ENCODE measurements at regions not wholly inside any gene's neighbourhood (a gene's known extent, or its start where the extent isn't known, plus 50 kb on each side); places are given as distances from the start of the nearest gene placed in this dataset.

DNA sequence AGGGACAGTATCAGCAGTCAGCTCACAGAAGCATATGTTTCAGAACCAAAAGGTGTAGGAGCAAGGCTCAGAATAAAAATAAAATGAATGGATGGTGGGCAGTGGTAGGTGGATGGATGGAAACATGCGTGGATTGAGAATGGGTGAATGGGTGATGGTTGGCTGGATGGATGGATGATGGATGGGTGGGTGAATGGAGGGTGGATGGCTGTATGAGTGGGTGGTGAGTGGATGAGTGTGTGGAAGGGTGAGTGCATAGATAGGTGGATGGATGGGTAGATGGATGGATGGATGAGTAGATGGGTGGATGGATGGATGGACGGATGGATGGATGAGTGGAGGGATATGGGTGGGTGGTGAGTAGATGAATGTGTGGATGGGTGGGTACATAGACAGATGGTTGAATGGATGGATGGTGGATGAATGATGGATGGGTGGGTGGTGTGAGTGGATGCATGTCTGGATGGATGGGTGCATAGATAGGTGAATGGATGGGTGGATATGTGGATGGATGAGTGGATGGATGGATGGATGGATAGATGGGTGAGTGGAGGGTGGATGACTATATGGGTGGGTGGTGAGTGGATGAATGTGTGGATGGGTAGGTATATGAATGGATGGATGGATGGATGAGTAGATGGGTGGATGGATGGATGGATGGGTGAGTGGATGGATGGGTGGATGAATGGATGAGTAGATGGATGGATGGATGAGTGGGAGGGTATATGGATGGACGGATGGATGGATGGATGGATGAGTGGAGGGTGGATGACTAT is 164.2 kb downstream of the C9orf50 start:
- TF ChIP-seq, protein P1, sequence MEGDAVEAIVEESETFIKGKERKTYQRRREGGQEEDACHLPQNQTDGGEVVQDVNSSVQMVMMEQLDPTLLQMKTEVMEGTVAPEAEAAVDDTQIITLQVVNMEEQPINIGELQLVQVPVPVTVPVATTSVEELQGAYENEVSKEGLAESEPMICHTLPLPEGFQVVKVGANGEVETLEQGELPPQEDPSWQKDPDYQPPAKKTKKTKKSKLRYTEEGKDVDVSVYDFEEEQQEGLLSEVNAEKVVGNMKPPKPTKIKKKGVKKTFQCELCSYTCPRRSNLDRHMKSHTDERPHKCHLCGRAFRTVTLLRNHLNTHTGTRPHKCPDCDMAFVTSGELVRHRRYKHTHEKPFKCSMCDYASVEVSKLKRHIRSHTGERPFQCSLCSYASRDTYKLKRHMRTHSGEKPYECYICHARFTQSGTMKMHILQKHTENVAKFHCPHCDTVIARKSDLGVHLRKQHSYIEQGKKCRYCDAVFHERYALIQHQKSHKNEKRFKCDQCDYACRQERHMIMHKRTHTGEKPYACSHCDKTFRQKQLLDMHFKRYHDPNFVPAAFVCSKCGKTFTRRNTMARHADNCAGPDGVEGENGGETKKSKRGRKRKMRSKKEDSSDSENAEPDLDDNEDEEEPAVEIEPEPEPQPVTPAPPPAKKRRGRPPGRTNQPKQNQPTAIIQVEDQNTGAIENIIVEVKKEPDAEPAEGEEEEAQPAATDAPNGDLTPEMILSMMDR (IDR thresholded peaks at IDR 0.05; ENCODE audit: low read depth, low read length) = no peak

DNA sequence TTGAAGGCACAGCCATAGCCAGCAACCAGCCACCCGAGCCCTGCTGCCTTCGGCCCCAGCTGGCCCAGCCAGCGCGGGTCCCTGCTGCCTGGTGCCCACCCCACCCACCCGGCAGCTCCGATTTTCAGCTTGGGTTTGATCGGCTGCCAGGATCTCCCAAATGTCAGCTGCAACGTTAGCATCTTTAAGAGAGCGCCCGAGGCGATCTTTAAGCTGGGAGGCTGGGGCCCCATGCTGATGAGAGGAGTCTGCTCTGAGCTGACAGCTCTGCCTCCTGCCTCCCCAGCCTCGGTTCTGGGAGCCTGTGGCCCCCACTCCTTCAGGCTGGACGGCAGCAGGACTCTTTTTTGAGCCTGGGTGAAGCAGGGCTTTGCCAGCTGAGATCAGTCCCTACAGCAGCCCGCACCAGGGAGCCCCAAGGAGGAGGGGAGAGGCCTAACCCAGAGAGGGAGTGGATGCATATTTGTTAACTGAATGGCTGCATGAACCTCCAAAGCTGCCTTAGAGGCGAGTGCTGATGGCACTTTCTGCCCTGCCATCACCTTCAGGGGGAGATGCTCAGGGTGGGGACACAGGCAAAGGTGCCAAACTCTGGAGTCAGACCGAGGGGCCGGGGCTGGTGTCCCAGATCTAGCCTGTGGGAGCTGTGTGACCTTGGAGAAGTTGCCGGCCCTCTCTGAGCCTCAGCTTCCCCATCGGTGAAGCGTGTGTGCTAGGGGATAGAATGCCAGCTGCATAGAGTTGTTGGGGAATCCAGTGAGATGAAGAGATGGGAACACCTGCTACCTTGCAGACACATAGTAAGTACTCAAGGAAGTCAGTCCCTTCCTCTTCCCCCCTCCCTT is 165.5 kb downstream of the C9orf50 start:
- DNase-seq (ENCODE audit: extremely low read depth, low read depth) = no peak
- TF ChIP-seq, protein P1 (IDR thresholded peaks at IDR 0.05; ENCODE audit: low read depth, low read length) = no peak

More for the DNA sequence above, 164.2 kb downstream of the C9orf50 start:
- no peak for DNase-seq (ENCODE audit: extremely low read depth, low read depth)

DNA sequence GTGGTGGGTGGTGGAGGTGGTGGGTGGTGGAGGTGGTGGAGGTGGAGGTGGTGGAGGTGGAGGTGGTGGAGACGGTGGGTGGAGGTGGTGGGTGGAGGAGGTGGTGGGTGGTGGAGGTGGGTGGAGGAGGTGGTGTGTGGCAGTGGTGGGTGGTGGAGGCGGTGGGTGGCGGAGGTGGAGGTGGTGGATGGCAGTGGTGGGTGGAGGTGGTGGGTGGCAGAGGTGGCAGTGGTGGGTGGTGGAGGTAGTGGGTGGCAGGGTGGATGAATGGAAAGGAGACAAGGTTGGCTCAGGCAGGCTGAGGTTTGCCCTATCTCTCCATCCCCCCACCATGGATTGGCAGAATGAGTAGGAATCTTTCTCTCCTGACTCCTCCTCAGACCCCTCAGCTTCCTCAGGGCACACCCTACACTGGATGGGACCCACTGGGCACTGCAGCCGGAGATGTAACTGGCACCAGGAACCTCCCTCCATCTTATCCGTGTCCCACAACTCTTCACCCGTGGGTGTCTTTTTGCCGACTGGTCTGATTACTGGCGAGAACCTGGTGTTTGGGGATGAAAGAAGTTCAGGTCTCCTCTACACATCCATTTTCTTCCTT is 166.3 kb downstream of the C9orf50 start:
- no peak for DNase-seq (ENCODE audit: extremely low read depth, low read depth)

DNA sequence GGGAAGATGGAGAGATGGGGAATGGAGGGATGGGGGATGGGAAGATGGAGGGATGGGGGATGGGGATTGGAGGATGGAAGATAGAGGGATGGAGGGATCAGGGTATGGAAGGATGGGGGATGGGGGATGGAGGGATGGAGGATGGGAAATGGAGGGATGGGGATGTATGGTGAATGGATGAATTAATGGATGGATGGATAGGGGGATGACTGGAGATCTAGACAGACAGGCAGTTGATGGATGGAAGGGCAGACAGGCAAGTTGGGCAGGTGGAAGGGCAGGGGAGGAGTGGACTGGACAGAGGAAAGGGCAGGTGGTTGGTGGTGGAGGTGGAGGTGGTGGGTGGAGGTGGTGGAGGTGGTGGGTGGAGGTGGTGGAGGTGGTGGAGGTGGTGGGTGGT is 167.2 kb downstream of the C9orf50 start:
- TF ChIP-seq, protein P1 (IDR thresholded peaks at IDR 0.05; ENCODE audit: low read depth, low read length) = no peak

More for the DNA sequence above, 166.3 kb downstream of the C9orf50 start:
- TF ChIP-seq, protein P1 (IDR thresholded peaks at IDR 0.05; ENCODE audit: low read depth, low read length) = no peak

DNA sequence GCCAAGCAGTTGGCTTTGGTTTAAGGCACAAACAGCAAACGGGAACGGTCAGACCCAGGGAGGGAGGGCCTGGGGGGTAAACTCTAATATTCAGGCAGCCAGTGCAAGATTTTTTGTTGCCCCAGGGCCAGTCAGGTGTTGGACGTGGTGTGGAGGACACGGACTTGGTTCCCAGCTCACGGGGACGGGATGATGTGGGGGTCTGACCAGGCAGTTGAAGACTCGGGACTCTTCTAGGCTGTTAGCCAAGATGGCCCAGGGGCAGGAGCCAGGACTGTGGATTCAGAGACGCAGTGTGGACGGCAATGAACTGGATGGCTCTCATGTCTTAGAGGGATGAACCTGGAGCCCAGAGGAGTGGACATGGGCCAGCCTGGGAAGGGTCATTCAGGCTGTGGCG is 169.2 kb downstream of the C9orf50 start:
- TF ChIP-seq, protein P1 (IDR thresholded peaks at IDR 0.05; ENCODE audit: low read depth, low read length) = no peak

More for the DNA sequence above, 167.2 kb downstream of the C9orf50 start:
- no peak for DNase-seq (ENCODE audit: extremely low read depth, low read depth)

DNA sequence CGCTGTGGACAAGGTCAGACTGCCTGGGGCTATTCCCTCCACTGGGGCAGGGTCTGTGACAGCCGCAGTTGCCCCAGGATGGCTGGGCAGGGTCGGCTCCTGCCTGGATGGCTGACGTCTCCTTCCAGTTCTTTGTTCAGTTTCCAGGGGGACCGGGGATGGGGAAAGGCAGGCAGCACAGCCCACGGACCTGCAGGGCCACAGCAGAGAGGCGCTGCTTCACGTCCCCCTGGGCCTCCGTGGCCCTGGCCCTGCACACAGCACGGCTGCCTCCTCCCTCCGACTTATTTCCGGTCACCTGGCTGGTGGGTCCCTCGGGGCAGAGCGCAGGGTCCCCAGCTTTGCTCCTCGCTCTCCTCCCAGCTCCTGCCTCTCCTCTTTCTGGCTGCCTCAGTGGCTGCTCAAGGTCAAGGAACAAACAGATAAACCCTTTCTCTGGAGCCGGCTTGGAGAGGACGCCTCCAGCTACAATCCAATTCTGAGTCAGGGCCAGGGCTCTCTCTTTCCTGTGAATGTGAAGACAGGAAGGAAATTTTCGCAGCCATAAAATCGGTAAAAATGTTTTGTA is 169.7 kb downstream of the C9orf50 start:
- TF ChIP-seq, protein P1 (IDR thresholded peaks at IDR 0.05; ENCODE audit: low read depth, low read length) = no peak

More for the DNA sequence above, 169.2 kb downstream of the C9orf50 start:
- DNase-seq (ENCODE audit: extremely low read depth, low read depth) = no peak

More for the DNA sequence above, 169.7 kb downstream of the C9orf50 start:
- DNase-seq (ENCODE audit: extremely low read depth, low read depth) = no peak

Measured in AG09319 (cell line).